GM12873 (cell line): ENCODE measurements at regions not wholly inside any gene's neighbourhood (a gene's known extent, or its start where the extent isn't known, plus 50 kb on each side); places are given as distances from the start of the nearest gene placed in this dataset.
A peak's percentile ranks its signal among the peaks of the same experiment; 100 is the strongest.

Experiments
- CTCF ChIP-seq: IDR thresholded peaks from 2 replicates; pipeline ENCODE4 v1.5.1; 2012; ENCODE audit warnings: low read depth, mild to moderate bottlenecking, moderate library complexity, low read length, control low read depth; ENCODE audit not compliant: insufficient read depth; ENCODE audit errors: missing control alignments

GRCh38 chr4:67087897-67088296 is 457.4 kb downstream of the CENPC start:
- TF ChIP-seq CTCF, result peak; percentile 73

GRCh38 chr4:67084783-67085182 is 460.5 kb downstream of the CENPC start:
- TF ChIP-seq CTCF, result no peak

GRCh38 chr4:67083496-67083895 is 461.8 kb downstream of the CENPC start:
- no peak for TF ChIP-seq CTCF

GRCh38 chr4:67082746-67083145 is 462.6 kb downstream of the CENPC start:
- TF ChIP-seq CTCF, result no peak

GRCh38 chr4:67080046-67080557 is 465.2 kb downstream of the CENPC start:
- no peak for TF ChIP-seq CTCF

- TF ChIP-seq CTCF, result no peak
Observed at GRCh38 chr4:67071641-67072040, 473.7 kb downstream of the CENPC start.

- no peak for TF ChIP-seq CTCF
Observed at GRCh38 chr4:67055319-67055718, 490.0 kb downstream of the CENPC start.

GRCh38 chr4:67054896-67055295 is 490.4 kb downstream of the CENPC start:
- TF ChIP-seq CTCF, result no peak
